Heart left ventricle (tissue), 16 donors: ENCODE measurements at regions not wholly inside any gene's neighbourhood (a gene's known extent, or its start where the extent isn't known, plus 50 kb on each side); places are given as distances from the start of the nearest gene placed in this dataset.

Source experiments
- ATAC-seq, 4 donors: fragments of 200-7000 bp; cut with Tn5 transposase; one replicate each; pipeline ENCODE4 v1.9.1; 2020 to 2022; ENCODE audit warnings: moderate library complexity in 4 of 4, mild to moderate bottlenecking in 3 of 4, moderate number of reproducible peaks in 1 of 4
- DNase-seq, 5 donors: peaks; one replicate each; pipeline ENCODE4 v3.0.0-alpha.2; 2020
- H3K27ac ChIP-seq, 12 donors: fragments of 200-600 bp; sonication (generic) in 4 of 12; one replicate each; pipeline versions ENCODE4 v1.5.0 to v1.8.0; 2016 to 2022; ENCODE audit warnings: mild to moderate bottlenecking in 2 of 12
- H3K27me3 ChIP-seq, 9 donors: fragments of 200-600 bp; sonication (generic) in 2 of 9; one replicate each; pipeline versions ENCODE4 v1.5.1 to v1.8.0; 2016 to 2022; ENCODE audit warnings: mild to moderate bottlenecking in 3 of 9
- H3K36me3 ChIP-seq, 9 donors: fragments of 200-600 bp; sonication (generic) in 2 of 9; one replicate each; pipeline versions ENCODE4 v1.5.0 to v1.8.0; 2018 to 2022; ENCODE audit warnings: mild to moderate bottlenecking in 2 of 9
- H3K4me1 ChIP-seq, 12 donors: fragments of 200-600 bp; sonication (generic) in 4 of 12; one replicate each; pipeline versions ENCODE4 v1.5.0 to v1.8.0; 2016 to 2022; ENCODE audit warnings: mild to moderate bottlenecking in 3 of 12
- H3K4me3 ChIP-seq, 12 donors: fragments of 200-600 bp; sonication (generic) in 4 of 12; one replicate each; pipeline versions ENCODE4 v1.5.0 to v1.8.0; 2017 to 2022; ENCODE audit warnings: mild to moderate bottlenecking in 9 of 12, moderate library complexity in 4 of 12
- H3K9me3 ChIP-seq, 12 donors: fragments of 200-600 bp; sonication (generic) in 4 of 12; one replicate each; pipeline versions ENCODE4 v1.5.0 to v1.8.0; 2016 to 2022; ENCODE audit warnings: mild to moderate bottlenecking in 1 of 12
- POLR2A ChIP-seq, 2 donors: fragments of 450-650 bp; IDR thresholded peaks; one replicate each; pipeline ENCODE4 v1.6.1; 2017; ENCODE audit warnings: antibody characterized with exemption in 2 of 2, mild to moderate bottlenecking in 2 of 2, moderate library complexity in 2 of 2
- WGBS, 4 donors: extraction: QIAGEN DNeasy Blood & Tissue Kit in 2 of 4; methylation state at CpG; one replicate each; pipeline versions ENCODE4 v1.1.5 to v1.1.7; 2013 to 2018; 5-methylcytosine and 5-hydroxymethylcytosine counted together
- intact Hi-C, 10 donors: fragments of 100-400 bp; cut with DNase I; formaldehyde crosslinking; loops; one replicate each; pipeline versions ENCODE4 v1.11.1 to v1.14.2; 2022
- TF ChIP-seq, protein P1 (sequence below), 12 donors: fragments of 200-600 bp; sonication (generic) in 4 of 12; IDR thresholded peaks; one replicate each; pipeline versions ENCODE4 v1.5.0 to v1.8.0; 2018 to 2022; ENCODE audit warnings: antibody characterized with exemption in 12 of 12, mild to moderate bottlenecking in 5 of 12
- donor health status: ischemic (EF 13 %, LVEDD 7.1; RV severe dilation, severe dysfunction).
- donor health status: healthy with polysubstance abuse.
- donor health status: DM: no; HTN: yes; CAD: no.
- donor health status: DM: no; HTN: no; CAD: no.
- donor health status: ischemic (EF 25% LVEDD 6.9; RV normal size, moderate dysfunction).
- donor health status: ischemic (EF 25% LVEDD 5.7; RV mildly dilated, moderate dysfunction).
- donor health status: healthy.
- donor health status: DM: yes; HTN: yes; CAD: no.
- donor health status: ischemic (EF 35%, LVEDD 5.7; RV mildly dilated, moderate dysfunction).
- donor health status: nonischemic (EF 11% LVEDD 7.7; RV severe dilation, severe dysfunction).
- donor health status: DM: yes; HTN: yes; CAD: no.
- donor health status: PGD.
- donor health status: ischemic (EF 29% LVEDD 5.4; RV normal size, mild dysfunction).
- donor health status: nonischemic (EF 23%, LVEDD 6.1; RV moderate dilation, normal function).

DNA sequence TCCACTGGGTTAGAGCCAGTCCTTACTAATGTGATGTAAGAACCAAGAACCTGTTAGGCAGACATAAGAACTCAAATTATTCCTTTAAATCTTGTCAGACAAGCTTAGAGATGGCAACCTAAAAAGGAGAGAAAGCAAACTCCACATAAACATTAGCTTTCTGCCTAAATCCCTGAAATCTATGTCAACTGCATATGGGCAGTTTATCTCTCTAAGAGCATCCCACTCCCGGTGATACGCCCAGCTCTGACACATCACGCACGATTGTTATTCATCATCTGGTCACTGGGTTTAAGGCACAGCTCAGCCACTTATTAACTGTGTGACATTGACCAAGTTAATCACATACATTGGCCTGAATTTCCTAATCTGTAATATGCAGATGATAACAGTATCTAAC is 323.7 kb downstream of the HHIPL2 start:
- TF ChIP-seq POLR2A (IDR thresholded peaks at IDR 0.05): no peak
- TF ChIP-seq, protein P1, sequence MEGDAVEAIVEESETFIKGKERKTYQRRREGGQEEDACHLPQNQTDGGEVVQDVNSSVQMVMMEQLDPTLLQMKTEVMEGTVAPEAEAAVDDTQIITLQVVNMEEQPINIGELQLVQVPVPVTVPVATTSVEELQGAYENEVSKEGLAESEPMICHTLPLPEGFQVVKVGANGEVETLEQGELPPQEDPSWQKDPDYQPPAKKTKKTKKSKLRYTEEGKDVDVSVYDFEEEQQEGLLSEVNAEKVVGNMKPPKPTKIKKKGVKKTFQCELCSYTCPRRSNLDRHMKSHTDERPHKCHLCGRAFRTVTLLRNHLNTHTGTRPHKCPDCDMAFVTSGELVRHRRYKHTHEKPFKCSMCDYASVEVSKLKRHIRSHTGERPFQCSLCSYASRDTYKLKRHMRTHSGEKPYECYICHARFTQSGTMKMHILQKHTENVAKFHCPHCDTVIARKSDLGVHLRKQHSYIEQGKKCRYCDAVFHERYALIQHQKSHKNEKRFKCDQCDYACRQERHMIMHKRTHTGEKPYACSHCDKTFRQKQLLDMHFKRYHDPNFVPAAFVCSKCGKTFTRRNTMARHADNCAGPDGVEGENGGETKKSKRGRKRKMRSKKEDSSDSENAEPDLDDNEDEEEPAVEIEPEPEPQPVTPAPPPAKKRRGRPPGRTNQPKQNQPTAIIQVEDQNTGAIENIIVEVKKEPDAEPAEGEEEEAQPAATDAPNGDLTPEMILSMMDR (IDR thresholded peaks at IDR 0.05): no peak
- Histone ChIP-seq H3K27me3 (no peaks in the 10 kb centered on the region), H3K9me3 (peaks cover 0 to 6% (median 0%) of the 10 kb centered on the region in 12 donors), H3K4me1 (no peaks in the 10 kb centered on the region), H3K27ac (no peak overlapping the region), H3K4me3 (no peak overlapping the region), H3K36me3 (no peaks in the 10 kb centered on the region)
- intact Hi-C loops: no loop called here
- DNase-seq (no peak), ATAC-seq (no peak)
- 67 to 82% (median 72%) methylated on average over 4 of the region's 4 CpGs for WGBS, 4 donors

DNA sequence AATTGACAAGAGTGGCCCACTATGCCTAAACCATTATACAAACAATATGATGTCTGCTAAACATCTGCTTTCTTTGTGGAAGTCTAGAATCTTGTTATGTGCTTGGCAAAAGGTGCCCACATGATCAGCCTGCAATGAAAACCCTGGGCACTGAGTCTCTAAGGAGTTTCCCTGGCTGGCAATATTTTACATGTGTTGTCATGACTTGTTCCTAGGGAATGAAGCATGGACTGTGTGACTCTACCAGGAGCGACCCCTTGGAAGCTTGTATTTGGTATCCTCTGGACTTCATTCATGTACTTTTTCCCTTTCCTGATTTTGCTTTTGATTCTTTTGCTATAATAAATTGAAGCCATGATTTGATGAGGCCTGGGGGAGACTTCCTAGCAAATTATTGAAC is 324.9 kb downstream of the HHIPL2 start:
- ATAC-seq: no peak
- H3K36me3 ChIP-seq: no peaks in the 10 kb centered on the region
- 90 to 94% (median 94%) methylated on average over 1 of the region's 1 CpG for WGBS, 4 donors
- peaks cover 0 to 12% (median 0%) of the 10 kb centered on the region in 12 donors for H3K9me3 ChIP-seq
- no peak overlapping the region for H3K4me3 ChIP-seq
- no peak for TF ChIP-seq POLR2A (IDR thresholded peaks at IDR 0.05)
- TF ChIP-seq, protein P1 (IDR thresholded peaks at IDR 0.05): no peak
- H3K4me1 ChIP-seq: no peaks in the 10 kb centered on the region
- H3K27me3 ChIP-seq: peaks cover 0 to under 1% (median 0%) of the 10 kb centered on the region in 9 donors
- intact Hi-C loops: no loop called here
- H3K27ac ChIP-seq: no peak overlapping the region
- no peak for DNase-seq

DNA sequence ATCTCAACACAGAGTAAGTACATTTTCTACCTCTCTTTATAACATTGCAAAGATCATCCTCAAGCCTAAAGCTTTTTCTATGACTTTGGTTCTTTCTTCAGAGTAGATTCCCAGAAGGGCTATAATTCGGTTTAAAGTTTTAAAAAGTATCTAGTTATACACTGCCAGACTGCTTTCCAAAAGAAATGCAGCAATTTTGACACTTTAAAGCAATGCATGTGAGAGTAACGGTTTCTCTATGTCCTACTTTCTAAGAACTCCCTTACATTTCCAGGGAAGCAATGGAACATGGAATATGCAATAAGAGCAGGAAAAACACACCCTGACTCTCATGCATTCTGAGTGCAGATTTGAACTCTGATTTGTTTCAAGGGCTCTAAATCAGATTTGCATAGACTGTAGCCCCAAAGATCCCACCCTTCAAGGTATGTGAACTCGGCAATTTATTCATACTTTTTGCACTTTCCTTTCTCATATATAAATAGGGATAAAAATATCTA is 331.6 kb downstream of the HHIPL2 start:
- no peak overlapping the region for H3K4me3 ChIP-seq
- intact Hi-C loops: no loop called here
- peaks cover 0 to 6% (median 0%) of the 10 kb centered on the region in 9 donors for H3K27me3 ChIP-seq
- 76 to 82% (median 78%) methylated on average over 3 of the region's 3 CpGs for WGBS, 4 donors
- H3K4me1 ChIP-seq: no peaks in the 10 kb centered on the region
- no peak for ATAC-seq
- no peak for DNase-seq
- TF ChIP-seq, protein P1 (IDR thresholded peaks at IDR 0.05): no peak
- TF ChIP-seq POLR2A (IDR thresholded peaks at IDR 0.05): no peak
- H3K27ac ChIP-seq: no peak overlapping the region
- no peaks in the 10 kb centered on the region for H3K36me3 ChIP-seq
- peaks cover 0 to 12% (median 0%) of the 10 kb centered on the region in 12 donors for H3K9me3 ChIP-seq

DNA sequence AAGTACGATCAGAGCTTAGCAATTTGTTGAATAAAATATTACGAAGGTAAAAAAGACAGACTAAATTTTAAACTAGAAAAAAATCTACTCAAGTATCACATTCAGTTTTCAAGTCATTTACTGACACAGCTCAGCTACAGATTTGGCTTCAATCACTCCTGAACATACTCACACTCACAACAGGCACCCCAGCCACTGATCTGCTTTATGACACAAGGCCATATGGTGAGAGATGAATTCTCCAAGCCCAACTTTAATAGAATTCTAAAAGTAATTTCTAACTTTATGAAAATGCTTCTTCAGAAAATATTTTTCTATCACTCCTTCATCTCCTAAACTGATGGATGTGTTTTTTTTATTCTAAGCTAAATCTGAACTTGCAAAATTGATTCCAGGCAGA is 337.1 kb downstream of the HHIPL2 start:
- H3K27me3 ChIP-seq: no peaks in the 10 kb centered on the region
- H3K27ac ChIP-seq: no peak overlapping the region
- H3K36me3 ChIP-seq: no peaks in the 10 kb centered on the region
- no peak for ATAC-seq
- intact Hi-C loops: no loop called here
- H3K9me3 ChIP-seq: no peaks in the 10 kb centered on the region
- no peaks in the 10 kb centered on the region for H3K4me1 ChIP-seq
- no peak for TF ChIP-seq POLR2A (IDR thresholded peaks at IDR 0.05)
- TF ChIP-seq, protein P1 (IDR thresholded peaks at IDR 0.05): no peak
- no peak for DNase-seq
- 75 to 79% (median 78%) methylated on average over 2 of the region's 2 CpGs for WGBS, 4 donors
- H3K4me3 ChIP-seq: no peak overlapping the region
